GM20000 (cell line): ENCODE measurements at regions not wholly inside any gene's neighbourhood (a gene's known extent, or its start where the extent isn't known, plus 50 kb on each side); places are given as distances from the start of the nearest gene placed in this dataset.

Experiments
- DNase-seq: peaks from one replicate; pipeline ENCODE4 v3.0.0; 2012; ENCODE audit warnings: low spot score
- CTCF ChIP-seq: IDR thresholded peaks from 2 replicates; pipeline ENCODE4 v1.5.1; 2012; ENCODE audit warnings: mild to moderate bottlenecking, control low read depth; ENCODE audit errors: extremely low read depth, missing control alignments

- DNase-seq = no peak
- no peak for TF ChIP-seq CTCF
Measured at GRCh38 chr3:101163554-101163953, 156.8 kb downstream of the IMPG2 start.

DNA sequence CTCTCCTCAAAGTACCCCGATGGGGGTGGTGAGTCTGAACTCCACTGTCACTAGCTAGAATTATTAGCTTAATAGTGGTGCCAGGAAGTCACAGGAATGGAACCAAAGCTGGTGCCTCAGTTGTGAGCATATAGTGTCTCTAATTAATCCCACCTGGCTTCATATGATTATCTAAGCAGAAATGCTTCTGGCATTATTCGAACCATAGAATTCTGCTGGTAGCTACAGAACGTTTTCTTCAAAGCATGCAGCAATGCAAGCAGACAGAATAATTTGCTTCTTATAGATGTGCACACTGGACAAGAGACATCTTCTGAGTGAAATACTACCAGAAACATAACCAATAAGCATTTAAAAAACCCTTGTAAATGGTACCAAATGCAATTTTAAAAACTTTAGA is 160.9 kb downstream of the IMPG2 start:
- no peak for TF ChIP-seq CTCF
- no peak for DNase-seq

GRCh38 chr3:101158374-101158773 is 162.0 kb downstream of the IMPG2 start:
- no peak for TF ChIP-seq CTCF
- no peak for DNase-seq

- no peak for TF ChIP-seq CTCF
- no peak for DNase-seq
Measured at GRCh38 chr3:101156787-101157345, 163.5 kb downstream of the IMPG2 start.

DNA sequence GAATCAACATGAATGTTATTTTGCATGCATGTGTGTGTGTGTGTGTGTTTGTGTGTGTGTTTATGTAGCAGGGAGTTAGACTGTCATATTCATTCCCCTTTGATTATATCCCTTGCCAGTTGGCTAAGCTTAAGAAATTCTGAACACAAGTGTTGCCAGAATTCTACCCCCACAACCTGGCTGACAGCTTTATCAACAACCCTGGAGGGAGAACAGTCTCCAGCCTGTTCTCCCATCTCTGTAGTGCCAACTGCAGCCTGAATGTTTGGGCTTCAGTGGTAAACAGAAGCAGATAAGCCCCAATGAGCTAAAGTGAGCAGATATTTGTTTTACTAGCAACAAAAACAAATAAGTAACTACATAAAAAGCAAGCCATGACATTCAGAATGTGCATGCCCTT is 162.6 kb upstream of the ABI3BP start:
- no peak for DNase-seq
- TF ChIP-seq CTCF = no peak

GRCh38 chr3:101154401-101154800 is 161.2 kb upstream of the ABI3BP start:
- no peak for DNase-seq
- TF ChIP-seq CTCF = no peak

DNA sequence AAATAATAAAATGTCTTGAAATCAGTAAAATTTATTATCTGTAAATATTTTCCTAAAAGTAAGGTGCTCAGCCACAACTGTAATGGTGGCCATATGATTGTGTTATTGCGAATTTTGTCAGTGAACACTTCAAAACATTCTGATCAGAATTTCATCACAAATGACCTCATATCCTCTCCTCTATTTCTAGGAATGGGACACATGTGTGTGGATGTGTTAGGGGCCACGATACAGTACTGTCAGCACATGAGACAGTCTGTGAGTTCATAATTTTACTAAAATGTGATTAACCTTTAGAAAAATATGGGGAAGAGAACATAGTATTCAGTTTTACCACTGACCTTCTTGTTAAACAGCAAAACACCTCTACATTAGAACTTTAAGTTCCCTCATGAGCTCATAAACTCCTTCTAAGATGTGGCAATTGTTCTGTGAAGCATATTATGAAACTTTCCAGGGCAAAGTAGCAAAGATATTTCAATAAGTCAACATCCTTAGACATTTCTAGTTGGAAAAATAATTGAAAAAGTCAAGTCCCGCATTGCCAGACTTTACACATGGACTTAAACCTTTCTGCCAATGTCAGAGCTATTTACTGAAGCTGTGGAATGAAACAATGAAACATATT is 158.2 kb upstream of the ABI3BP start:
- no peak for TF ChIP-seq CTCF
- DNase-seq = no peak
